ENCODE measurements at regions not wholly inside any gene's neighbourhood (a gene's known extent, or its start where the extent isn't known, plus 50 kb on each side); places are given as distances from the start of the nearest gene placed in this dataset.
"Not testable (repeated sequence)": the region's sequence is repeated elsewhere in the genome, so short reads cannot be mapped to it uniquely, and the experiment has no call there.

DNA sequence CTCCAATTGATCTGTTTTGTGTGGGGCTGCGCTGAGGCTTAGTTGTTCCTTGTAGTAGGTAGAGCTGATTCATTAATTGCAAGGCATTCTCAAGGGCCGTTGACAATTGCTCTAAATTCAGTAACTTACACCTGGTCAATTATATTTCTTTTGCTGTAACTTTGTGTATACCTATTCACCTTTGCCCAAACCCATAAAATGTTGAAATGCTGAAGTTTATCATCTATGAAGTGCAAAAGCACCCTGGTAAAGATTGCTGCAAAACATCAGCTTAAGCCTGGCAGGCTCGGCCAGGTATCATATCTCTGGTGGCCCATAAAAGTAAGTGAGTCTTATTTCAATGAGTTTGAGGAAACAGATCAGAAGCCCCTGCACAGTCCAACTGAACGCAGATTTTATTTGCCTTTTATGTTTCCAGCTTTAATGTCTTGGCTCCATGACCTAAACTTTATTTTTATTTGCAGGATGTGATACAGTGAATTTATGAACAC lies 203.6 kb upstream of the SLCO3A1 start:
- TF ChIP-seq, protein P1, sequence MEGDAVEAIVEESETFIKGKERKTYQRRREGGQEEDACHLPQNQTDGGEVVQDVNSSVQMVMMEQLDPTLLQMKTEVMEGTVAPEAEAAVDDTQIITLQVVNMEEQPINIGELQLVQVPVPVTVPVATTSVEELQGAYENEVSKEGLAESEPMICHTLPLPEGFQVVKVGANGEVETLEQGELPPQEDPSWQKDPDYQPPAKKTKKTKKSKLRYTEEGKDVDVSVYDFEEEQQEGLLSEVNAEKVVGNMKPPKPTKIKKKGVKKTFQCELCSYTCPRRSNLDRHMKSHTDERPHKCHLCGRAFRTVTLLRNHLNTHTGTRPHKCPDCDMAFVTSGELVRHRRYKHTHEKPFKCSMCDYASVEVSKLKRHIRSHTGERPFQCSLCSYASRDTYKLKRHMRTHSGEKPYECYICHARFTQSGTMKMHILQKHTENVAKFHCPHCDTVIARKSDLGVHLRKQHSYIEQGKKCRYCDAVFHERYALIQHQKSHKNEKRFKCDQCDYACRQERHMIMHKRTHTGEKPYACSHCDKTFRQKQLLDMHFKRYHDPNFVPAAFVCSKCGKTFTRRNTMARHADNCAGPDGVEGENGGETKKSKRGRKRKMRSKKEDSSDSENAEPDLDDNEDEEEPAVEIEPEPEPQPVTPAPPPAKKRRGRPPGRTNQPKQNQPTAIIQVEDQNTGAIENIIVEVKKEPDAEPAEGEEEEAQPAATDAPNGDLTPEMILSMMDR (IDR thresholded peaks at IDR 0.05): no peak
- no peak for TF ChIP-seq POLR2A (IDR thresholded peaks at IDR 0.05)
- Histone ChIP-seq H3K36me3 (ENCODE audit: low read depth, missing control alignments) (no peaks in the 10 kb centered on the region), H3K4me1 (no peaks in the 10 kb centered on the region), H3K4me3 (no peak overlapping the region), H3K27ac (no peak overlapping the region), H3K9me3 (no peaks in the 10 kb centered on the region), H3K27me3 (no peaks in the 10 kb centered on the region)
- DNase-seq: no peak
- intact Hi-C loops (cut with DNase I; ENCODE audit: low total_unique reads): no loop called here
- 81 to 90% methylated on average over 4 of the region's 4 CpGs for WGBS, 2 donors

DNA sequence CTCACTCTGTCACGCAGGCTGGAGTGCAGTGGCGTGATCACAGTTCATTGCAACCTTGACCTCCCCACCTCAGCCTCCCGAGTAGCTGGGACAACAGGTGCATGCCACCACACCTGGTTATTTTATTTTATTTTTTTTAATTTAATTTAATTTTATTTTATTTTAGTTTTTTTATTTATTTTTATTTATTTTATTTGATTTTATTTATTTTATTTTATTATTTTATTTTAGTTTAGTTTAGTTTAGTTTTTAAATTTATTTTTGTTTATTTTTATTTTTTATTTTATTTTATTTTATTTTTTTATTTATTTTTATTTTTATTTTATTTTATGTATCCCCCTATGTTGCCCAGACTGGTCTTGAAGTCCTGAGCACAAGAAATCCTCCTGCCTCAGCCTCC lies 202.3 kb upstream of the SLCO3A1 start:
- Histone ChIP-seq H3K4me3 (no peak overlapping the region), H3K9me3 (no peaks in the 10 kb centered on the region), H3K27ac (no peak overlapping the region), H3K27me3 (no peaks in the 10 kb centered on the region), H3K4me1 (no peaks in the 10 kb centered on the region), H3K36me3 (ENCODE audit: low read depth, missing control alignments) (no peaks in the 10 kb centered on the region)
- DNase-seq: no peak
- 94 to 95% methylated on average over 3 of the region's 3 CpGs for WGBS, 2 donors
- intact Hi-C loops (cut with DNase I; ENCODE audit: low total_unique reads): no loop called here
- TF ChIP-seq, protein P1 (IDR thresholded peaks at IDR 0.05): no peak
- TF ChIP-seq POLR2A (IDR thresholded peaks at IDR 0.05): no peak

DNA sequence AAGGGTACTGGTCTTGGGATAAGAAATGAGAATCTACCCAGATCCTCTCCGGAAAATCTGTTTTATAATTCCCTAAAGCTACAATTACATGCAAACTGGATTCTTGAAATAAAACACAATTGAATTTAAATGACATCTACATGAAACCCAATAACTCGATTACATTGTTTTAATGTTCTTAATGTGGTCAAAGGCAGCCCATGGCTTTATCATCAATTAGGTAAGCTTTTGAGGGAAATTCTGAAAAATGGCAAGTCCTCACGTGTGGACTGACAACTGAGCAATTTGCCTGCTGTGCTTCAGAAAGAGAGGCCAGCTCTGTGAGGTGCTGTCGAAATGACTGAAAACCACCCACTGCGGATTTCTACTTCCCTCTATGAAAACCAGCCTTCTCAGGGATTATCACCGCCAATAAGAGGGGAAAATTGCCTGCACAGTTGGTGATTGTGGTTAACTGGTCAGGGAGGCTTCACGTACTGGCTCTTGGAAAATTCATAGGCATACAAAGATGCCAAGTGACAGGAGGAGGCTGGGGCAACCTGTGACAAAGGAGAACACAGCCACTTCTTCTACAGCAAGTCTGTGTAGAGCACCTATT lies 200.8 kb upstream of the SLCO3A1 start:
- TF ChIP-seq POLR2A (IDR thresholded peaks at IDR 0.05): no peak
- TF ChIP-seq, protein P1 (IDR thresholded peaks at IDR 0.05): no peak
- Histone ChIP-seq H3K4me1 (no peaks in the 10 kb centered on the region), H3K36me3 (ENCODE audit: low read depth, missing control alignments) (no peaks in the 10 kb centered on the region), H3K4me3 (no peak overlapping the region), H3K27ac (no peak overlapping the region), H3K27me3 (no peaks in the 10 kb centered on the region), H3K9me3 (no peaks in the 10 kb centered on the region)
- 81 to 91% methylated on average over 7 of the region's 7 CpGs for WGBS, 2 donors
- no peak for DNase-seq
- intact Hi-C loops (cut with DNase I; ENCODE audit: low total_unique reads): no loop called here

DNA sequence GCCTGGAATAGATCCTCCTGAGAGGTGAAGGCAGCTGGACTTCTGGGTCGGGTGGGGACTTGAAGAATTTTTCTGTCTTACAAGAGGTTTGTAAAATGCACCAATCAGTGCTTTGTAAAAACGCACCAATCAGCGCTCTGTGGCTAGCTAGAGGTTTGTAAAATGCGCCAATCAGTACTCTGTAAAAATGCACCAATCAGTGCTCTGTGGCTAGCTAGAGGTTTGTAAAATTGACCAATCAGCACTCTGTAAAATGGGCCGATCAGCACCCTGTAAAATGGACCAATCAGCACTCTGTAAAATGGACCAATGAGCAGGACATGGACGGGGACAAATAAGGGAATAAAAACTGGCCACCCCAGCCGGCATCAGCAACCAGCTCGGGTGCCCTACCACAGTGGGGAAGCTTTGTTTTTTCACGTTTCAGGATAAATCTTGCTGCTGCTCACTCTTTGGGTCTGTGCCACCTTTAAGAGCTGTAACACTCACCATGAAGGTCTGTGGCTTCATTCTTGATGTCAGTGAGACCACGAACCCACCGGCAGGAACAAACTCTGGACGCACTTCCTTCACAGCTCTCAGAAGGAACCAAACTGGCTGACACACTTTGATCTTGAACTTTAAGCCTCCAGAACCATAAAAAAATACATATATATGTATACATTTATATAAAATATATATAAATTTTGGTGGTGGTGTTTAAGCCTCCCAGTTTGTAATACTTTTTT lies 197.8 kb upstream of the SLCO3A1 start:
- H3K36me3 ChIP-seq (ENCODE audit: low read depth, missing control alignments); H3K4me1 ChIP-seq; H3K27ac ChIP-seq; H3K9me3 ChIP-seq; intact Hi-C loops (cut with DNase I; ENCODE audit: low total_unique reads); H3K4me3 ChIP-seq; H3K27me3 ChIP-seq: not testable (repeated sequence)
- peak; percentile 48 for DNase-seq
- WGBS, 2 donors: 61 to 68% methylated on average over 12 of the region's 12 CpGs

- no peak for TF ChIP-seq POLR2A (IDR thresholded peaks at IDR 0.05)
- TF ChIP-seq, protein P1 (IDR thresholded peaks at IDR 0.05): no peak
- Histone ChIP-seq H3K9me3 (no peaks in the 10 kb centered on the region), H3K27ac (no peak overlapping the region), H3K4me1 (no peaks in the 10 kb centered on the region), H3K36me3 (ENCODE audit: low read depth, missing control alignments) (no peaks in the 10 kb centered on the region), H3K4me3 (no peak overlapping the region), H3K27me3 (no peaks in the 10 kb centered on the region)
- 66 to 68% methylated on average over 6 of the region's 6 CpGs for WGBS, 2 donors
- intact Hi-C loops (cut with DNase I; ENCODE audit: low total_unique reads): no loop called here
- no peak for DNase-seq
Measured at GRCh38 chr15:91660174-91660649, 193.3 kb upstream of the SLCO3A1 start.

Measured in testis (tissue), 2 donors.